ENCODE measurements at regions not wholly inside any gene's neighbourhood (a gene's known extent, or its start where the extent isn't known, plus 50 kb on each side); places are given as distances from the start of the nearest gene placed in this dataset.

- Histone ChIP-seq H3K36me3 (ENCODE audit: control insufficient read depth, insufficient read depth, low read length) (no peaks in the 10 kb centered on the region), H3K18ac (ENCODE audit: low read depth, low read length) (no peak overlapping the region), H3K79me1 (ENCODE audit: low read depth in 1 of 2, low read length in 2 of 2) (no peaks in the 10 kb centered on the region), H3K4me1 (ENCODE audit: control insufficient read depth, insufficient read depth, low read length) (no peaks in the 10 kb centered on the region), H4K91ac (ENCODE audit: insufficient read depth, low read depth, low read length) (no peak overlapping the region), H2BK20ac (ENCODE audit: low read depth, low read length) (no peak overlapping the region), H3K9ac (ENCODE audit: low read depth, low read length) (no peak overlapping the region), H3K4me2 (ENCODE audit: low read depth, low read length) (no peak overlapping the region), H3K27me3 (ENCODE audit: control insufficient read depth, insufficient read depth, low read length) (no peaks in the 10 kb centered on the region), H4K8ac (ENCODE audit: low read depth in 2 of 2, low read length in 2 of 2) (no peak overlapping the region), H4K5ac (ENCODE audit: low read depth, low read length) (no peak overlapping the region), H3K4me3 (ENCODE audit: insufficient read depth, low read depth, low read length) (no peak overlapping the region), H3K56ac (ENCODE audit: extremely low read depth, insufficient read depth, low read length) (no peak overlapping the region), H3K23ac (ENCODE audit: low read depth, low read length) (no peak overlapping the region), H2BK15ac (ENCODE audit: low read depth, low read length) (no peak overlapping the region), H2AK9ac (replicated peaks; ENCODE audit: low read depth, low read length, poor library complexity) (no peak overlapping the region), H2BK5ac (ENCODE audit: low read depth, low read length, poor library complexity, severe bottlenecking) (no peak overlapping the region), H3K14ac (replicated peaks; ENCODE audit: low read depth, low read length) (no peak overlapping the region), H2AFZ (replicated peaks; ENCODE audit: low read length, poor library complexity) (no peak overlapping the region), H3K9me3 (ENCODE audit: control insufficient read depth, insufficient read depth, low read length) (no peaks in the 10 kb centered on the region), H2BK120ac (ENCODE audit: low read depth, low read length) (no peak overlapping the region), H3K27ac (ENCODE audit: insufficient read depth, low read length) (no peak overlapping the region), H3K4ac (ENCODE audit: low read depth, low read length) (no peak overlapping the region), H2AK5ac (ENCODE audit: low read depth, low read length) (no peak overlapping the region), H3K9me1 (ENCODE audit: insufficient read depth, low read length) (no peaks in the 10 kb centered on the region), H4K20me1 (ENCODE audit: insufficient read depth, low read length) (no peaks in the 10 kb centered on the region)
- DNase-seq (no peak), ATAC-seq (ENCODE audit: low read depth) (no peak)
- dilution Hi-C loops (cut with HindIII; ENCODE audit: low sequenced_read_pairs, unreplicated experiment) (no loop called here), in situ Hi-C loops (cut with MboI; ENCODE audit: low sequenced_read_pairs) (no loop called here), intact Hi-C loops (cut with micrococcal nuclease) (no loop called here)
- ChIA-PET CTCF (no interaction called here), POLR2A (ENCODE audit: unreplicated experiment) (no interaction called here)
- WGBS, 2 experiments (ENCODE audit: extremely low coverage in 2 of 2, insufficient read length in 1 of 2), result 100% methylated on average over 1 of the region's 3 CpGs; no CpG with 5 or more reads in 1 of the 2 experiments
- BruUV-seq (replicated peaks), result no TSS peak
- TF ChIP-seq RFX5 (IDR thresholded peaks at IDR 0.05; ENCODE audit: low read depth, low read length), result no peak
- TF ChIP-seq USF2 (IDR thresholded peaks at IDR 0.05; ENCODE audit: low read depth, low read length), result no peak
- TF ChIP-seq FOS (IDR thresholded peaks at IDR 0.05; ENCODE audit: low read depth, low read length), result no peak
- TF ChIP-seq NFE2L2 (IDR thresholded peaks at IDR 0.05; ENCODE audit: low read depth, low read length), result no peak
- TF ChIP-seq SMC3 (IDR thresholded peaks at IDR 0.05; ENCODE audit: low read depth, low read length), result no peak
- TF ChIP-seq ELK1 (IDR thresholded peaks at IDR 0.05; ENCODE audit: borderline replicate concordance, low read depth, low read length), result no peak
- TF ChIP-seq RCOR1 (IDR thresholded peaks at IDR 0.05; ENCODE audit: insufficient replicate concordance, low read length), result no peak
- TF ChIP-seq MAZ (IDR thresholded peaks at IDR 0.05; ENCODE audit: borderline replicate concordance, low read depth, low read length), result no peak
- TF ChIP-seq CHD1 (IDR thresholded peaks at IDR 0.05; ENCODE audit: low read depth, low read length), result no peak
- no peak for TF ChIP-seq POLR2A (IDR thresholded peaks at IDR 0.05; ENCODE audit: low read depth, low read length)
- TF ChIP-seq MAFK (IDR thresholded peaks at IDR 0.05; ENCODE audit: low read depth, low read length), result no peak
- TF ChIP-seq CEBPB (IDR thresholded peaks at IDR 0.05; ENCODE audit: low read depth, low read length), result no peak
- TF ChIP-seq BHLHE40 (IDR thresholded peaks at IDR 0.05; ENCODE audit: low read depth, low read length), result no peak
- no peak for TF ChIP-seq MXI1 (IDR thresholded peaks at IDR 0.05; ENCODE audit: borderline replicate concordance, low read depth, low read length)
- no peak for TF ChIP-seq RAD21 (IDR thresholded peaks at IDR 0.05; ENCODE audit: low read length)
Measured at GRCh38 chr15:92753591-92753990, 98.0 kb upstream of the FAM174B start.
